HFFc6 (cell line): ENCODE measurements at regions not wholly inside any gene's neighbourhood (a gene's known extent, or its start where the extent isn't known, plus 50 kb on each side); places are given as distances from the start of the nearest gene placed in this dataset.

Source experiments
- DNase-seq: peaks from one replicate; pipeline ENCODE4 v3.0.0-alpha.2; 2018
- H3K27ac Mint-ChIP-seq: 2 replicates; pipeline ENCODE4 v1.8.0; 2020; ENCODE audit warnings: mild to moderate bottlenecking, mixed read lengths
- H3K27me3 Mint-ChIP-seq: 2 replicates; pipeline ENCODE4 v1.8.0; 2021; ENCODE audit warnings: mild to moderate bottlenecking, moderate library complexity, mixed read lengths; ENCODE audit not compliant: insufficient read depth
- H3K36me3 Mint-ChIP-seq: 2 replicates; pipeline ENCODE4 v1.8.0; 2021; ENCODE audit warnings: low read depth, mixed read lengths
- H3K4me1 Mint-ChIP-seq: 2 replicates; pipeline ENCODE4 v1.8.0; 2020; ENCODE audit warnings: low read depth, mixed read lengths
- H3K4me3 Mint-ChIP-seq: 2 replicates; pipeline ENCODE4 v1.8.0; 2020; ENCODE audit warnings: mild to moderate bottlenecking, moderate library complexity, mixed read lengths
- H3K9me3 Mint-ChIP-seq: 2 replicates; pipeline ENCODE4 v1.8.0; 2020; ENCODE audit warnings: mild to moderate bottlenecking, mixed read lengths
- CTCF ChIP-seq: fragments of 200-600 bp; sonication (generic); IDR thresholded peaks from 2 replicates; pipeline ENCODE4 v1.5.0; 2021; ENCODE audit warnings: antibody characterized with exemption, mild to moderate bottlenecking

DNA sequence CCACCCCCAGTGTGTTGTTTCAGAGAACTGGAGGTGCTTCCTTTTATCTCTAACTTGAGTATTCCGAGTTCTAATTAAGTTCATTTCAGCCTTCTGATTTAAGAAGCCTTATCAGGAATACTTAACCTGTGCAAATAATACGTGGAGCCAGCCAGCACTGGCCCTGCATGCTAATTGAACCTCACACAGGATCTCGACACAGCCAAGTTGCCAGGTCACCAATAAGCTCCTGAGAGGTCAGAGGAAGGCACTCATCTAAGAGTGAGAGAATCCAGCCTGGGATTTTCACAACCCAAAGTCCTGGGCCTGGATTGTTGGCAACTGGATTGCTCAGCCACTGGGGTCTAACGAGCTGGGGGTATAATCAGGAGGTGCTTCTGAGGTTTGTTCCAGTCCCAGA, 157.7 kb upstream of the LRFN2 start:
- H3K27ac Mint-ChIP-seq: no peak overlapping the region
- H3K9me3 Mint-ChIP-seq: no peaks in the 10 kb centered on the region
- DNase-seq: no peak
- TF ChIP-seq CTCF: no peak
- no peak overlapping the region for H3K4me3 Mint-ChIP-seq
- H3K4me1 Mint-ChIP-seq: no peaks in the 10 kb centered on the region
- H3K36me3 Mint-ChIP-seq: no peaks in the 10 kb centered on the region
- H3K27me3 Mint-ChIP-seq: peaks cover 36% of the 10 kb centered on the region

GRCh38 chr6:40743690-40744446, 156.7 kb upstream of the LRFN2 start:
- no peak overlapping the region for H3K4me3 Mint-ChIP-seq
- H3K27me3 Mint-ChIP-seq: peaks cover 37% of the 10 kb centered on the region
- H3K4me1 Mint-ChIP-seq: no peaks in the 10 kb centered on the region

DNA sequence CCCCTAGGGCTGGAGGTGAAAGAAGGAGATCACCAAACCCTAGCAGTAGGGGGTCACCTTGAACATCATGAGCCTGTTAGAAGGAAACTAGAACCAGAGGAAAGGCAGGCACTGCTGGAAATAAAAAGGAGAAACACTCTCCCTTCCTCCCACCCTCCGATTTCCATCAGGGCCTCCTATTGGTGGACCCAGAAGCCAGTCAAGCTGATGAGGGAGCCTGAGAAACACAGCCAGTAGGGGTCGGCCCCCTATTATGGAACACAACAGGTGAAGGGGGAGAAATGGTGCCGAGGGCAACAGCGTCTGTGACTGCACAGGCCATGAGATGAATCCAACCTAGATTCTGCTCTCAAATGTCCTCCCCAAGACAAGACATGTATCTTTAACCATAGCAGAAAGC, 156.1 kb upstream of the LRFN2 start:
- no peak for TF ChIP-seq CTCF
- Mint-ChIP-seq H3K9me3 (no peaks in the 10 kb centered on the region), H3K4me1 (no peaks in the 10 kb centered on the region; the same call in 1 of the 2 replicates), H3K27ac (no peak overlapping the region), H3K4me3 (no peak overlapping the region), H3K27me3 (peaks cover 38% of the 10 kb centered on the region), H3K36me3 (no peaks in the 10 kb centered on the region)
- no peak for DNase-seq

More at GRCh38 chr6:40743690-40744446, 156.7 kb upstream of the LRFN2 start:
- no peak for TF ChIP-seq CTCF
- H3K36me3 Mint-ChIP-seq: no peaks in the 10 kb centered on the region
- H3K9me3 Mint-ChIP-seq: no peaks in the 10 kb centered on the region
- DNase-seq: no peak
- H3K27ac Mint-ChIP-seq: no peak overlapping the region

GRCh38 chr6:40740518-40740917, 153.4 kb upstream of the LRFN2 start:
- H3K9me3 Mint-ChIP-seq: no peaks in the 10 kb centered on the region
- peaks cover 37% of the 10 kb centered on the region for H3K27me3 Mint-ChIP-seq

DNA sequence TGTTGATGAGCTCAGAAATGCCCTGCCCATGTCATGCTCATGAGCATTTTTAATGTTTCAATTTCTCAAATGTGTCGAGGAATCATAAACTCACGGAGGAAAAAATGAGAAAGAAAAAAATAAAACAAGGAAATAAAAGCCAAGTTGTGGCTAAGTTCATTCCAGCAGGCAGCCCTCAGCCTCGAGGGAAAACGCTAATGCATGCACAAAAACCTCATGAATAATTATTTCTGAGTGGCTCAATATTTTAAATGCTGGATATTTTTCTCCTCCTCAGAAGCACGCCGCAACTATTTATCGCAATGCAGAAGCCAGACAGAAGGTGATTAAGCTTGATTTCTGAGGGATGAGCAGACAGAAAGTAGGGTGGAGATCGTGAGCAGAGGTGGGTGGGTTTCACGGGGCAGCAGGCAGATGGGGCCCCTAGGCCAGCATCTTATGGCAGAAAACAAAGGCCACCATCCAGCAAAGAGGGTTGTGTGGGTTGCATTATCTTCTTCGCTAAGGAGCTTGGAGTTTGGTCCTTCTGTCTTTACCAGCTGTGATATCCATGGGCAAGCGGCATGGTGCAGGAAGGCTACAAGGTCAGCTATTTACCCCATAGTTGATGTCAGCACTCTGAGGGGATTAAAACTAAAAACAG, 151.5 kb upstream of the LRFN2 start:
- peaks cover 32% of the 10 kb centered on the region for H3K27me3 Mint-ChIP-seq
- H3K4me1 Mint-ChIP-seq: peaks cover 4% of the 10 kb centered on the region
- no peak overlapping the region for H3K27ac Mint-ChIP-seq
- no peak for DNase-seq
- no peak for TF ChIP-seq CTCF
- H3K4me3 Mint-ChIP-seq: no peak overlapping the region
- H3K36me3 Mint-ChIP-seq: no peaks in the 10 kb centered on the region
- H3K9me3 Mint-ChIP-seq: no peaks in the 10 kb centered on the region

More at GRCh38 chr6:40740518-40740917, 153.4 kb upstream of the LRFN2 start:
- DNase-seq: no peak
- Mint-ChIP-seq H3K27ac (no peak overlapping the region), H3K4me3 (no peak overlapping the region), H3K36me3 (no peaks in the 10 kb centered on the region), H3K4me1 (no peaks in the 10 kb centered on the region; the same call in 1 of the 2 replicates)
- TF ChIP-seq CTCF: no peak
